ENCODE measurements at regions not wholly inside any gene's neighbourhood (a gene's known extent, or its start where the extent isn't known, plus 50 kb on each side); places are given as distances from the start of the nearest gene placed in this dataset.

DNA sequence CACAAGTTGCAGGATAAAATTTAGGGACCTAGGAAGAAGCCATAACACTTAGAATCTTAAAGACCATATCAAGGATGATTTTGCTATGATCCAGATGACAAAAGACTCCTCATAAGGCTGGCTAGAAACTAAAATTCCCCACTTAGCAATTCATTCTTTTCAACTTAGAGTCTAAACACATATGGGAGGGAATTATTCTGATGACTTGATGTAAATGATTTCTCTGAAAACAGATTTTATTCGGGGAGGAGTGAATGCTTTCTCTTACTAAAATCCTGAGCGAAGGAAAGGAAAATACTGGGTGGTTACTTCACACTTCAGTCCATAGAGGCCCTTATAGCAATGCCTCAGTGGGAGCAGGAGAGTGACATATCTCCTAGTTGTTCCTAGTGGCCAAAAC is 138.7 kb upstream of the SORCS1 start:
- DNase-seq (ENCODE audit: low read depth) = no peak

DNA sequence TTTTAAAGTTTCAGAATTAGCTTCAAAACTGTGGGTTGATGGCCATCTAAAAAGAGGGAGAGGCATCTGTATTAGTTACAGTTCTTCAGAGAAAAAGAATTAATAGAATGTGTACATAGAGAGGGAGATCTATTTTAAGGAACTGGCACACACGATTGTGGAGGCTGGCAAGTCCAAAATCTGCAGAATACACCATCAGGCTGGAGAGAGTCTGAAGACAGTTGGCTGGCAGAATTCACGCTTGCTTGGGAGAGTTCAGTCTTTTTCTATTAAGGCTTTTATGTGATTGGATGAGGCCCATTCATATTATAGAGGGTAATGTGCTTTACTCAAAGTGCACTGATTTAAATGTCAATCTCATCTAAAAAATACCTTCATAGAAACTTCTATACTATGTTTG is 135.1 kb upstream of the SORCS1 start:
- no peak for DNase-seq (ENCODE audit: low read depth)

GRCh38 chr10:107284187-107284586 is 119.7 kb upstream of the SORCS1 start:
- DNase-seq (ENCODE audit: low read depth) = no peak

DNA sequence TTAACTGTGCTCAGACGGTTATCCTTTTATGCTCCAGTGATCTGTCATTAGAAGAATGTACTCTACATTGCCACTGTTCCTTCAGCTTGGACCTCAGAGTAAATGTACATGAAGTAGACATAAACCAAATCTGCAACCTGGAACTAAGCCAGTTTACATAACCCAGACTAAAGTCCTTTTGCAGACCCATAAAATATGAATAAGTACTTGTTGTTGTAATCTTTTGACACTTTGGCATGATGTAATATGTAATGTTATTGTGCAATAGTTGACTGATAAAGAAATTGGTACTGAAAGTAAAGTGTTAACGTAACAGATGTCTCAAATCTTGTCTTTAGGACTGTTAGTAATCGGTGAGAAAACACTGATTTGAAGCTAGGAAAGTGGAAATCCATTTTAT is 115.8 kb upstream of the SORCS1 start:
- DNase-seq (ENCODE audit: low read depth) = no peak

DNA sequence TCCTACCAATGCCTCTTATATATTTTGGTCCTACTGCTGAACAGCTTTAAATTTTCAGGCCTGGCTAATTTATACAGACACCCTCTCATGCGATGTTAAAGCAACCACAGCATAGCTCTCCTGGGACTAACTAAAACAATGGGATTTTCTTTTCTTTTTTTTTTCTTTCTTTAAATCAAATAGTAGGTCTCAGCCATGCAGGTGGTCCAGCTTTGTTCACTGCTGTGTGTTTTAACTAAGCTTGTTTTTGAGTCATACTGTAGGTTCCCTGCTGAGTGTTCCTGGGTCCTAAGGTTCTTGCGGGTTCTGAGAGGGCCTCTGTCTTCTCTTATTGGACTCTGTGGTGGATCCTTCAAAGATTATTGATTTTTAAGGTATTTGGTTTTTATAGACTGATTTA is 113.1 kb upstream of the SORCS1 start:
- no peak for DNase-seq (ENCODE audit: low read depth)

GRCh38 chr10:107275806-107276205 is 111.3 kb upstream of the SORCS1 start:
- DNase-seq (ENCODE audit: low read depth) = no peak

GRCh38 chr10:107269626-107270025 is 105.1 kb upstream of the SORCS1 start:
- no peak for DNase-seq (ENCODE audit: low read depth)

DNA sequence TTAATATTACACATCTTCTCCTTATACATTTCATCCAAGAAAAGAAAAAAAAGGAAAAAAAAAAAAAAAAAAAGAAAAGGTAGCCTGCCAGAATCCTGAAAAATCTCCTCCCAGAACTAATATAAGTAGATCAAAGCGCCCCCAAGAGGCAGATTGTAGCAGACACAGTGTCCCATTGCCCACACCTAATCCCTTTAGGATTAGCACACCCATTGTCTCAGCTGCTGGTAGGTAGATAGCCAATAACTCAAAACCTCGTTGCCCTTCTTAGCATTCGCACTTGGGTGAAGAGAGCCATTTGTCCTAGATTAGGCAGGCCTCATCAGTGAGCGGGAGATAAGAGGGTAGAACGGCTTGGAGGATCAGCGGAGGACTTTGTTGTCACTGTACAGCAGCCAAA is 100.2 kb upstream of the SORCS1 start:
- DNase-seq (ENCODE audit: low read depth) = no peak

GRCh38 chr10:107244122-107244521 is 79.6 kb upstream of the SORCS1 start:
- DNase-seq (ENCODE audit: low read depth) = no peak

GRCh38 chr10:107238275-107238674 is 73.8 kb upstream of the SORCS1 start:
- no peak for DNase-seq (ENCODE audit: low read depth)

DNA sequence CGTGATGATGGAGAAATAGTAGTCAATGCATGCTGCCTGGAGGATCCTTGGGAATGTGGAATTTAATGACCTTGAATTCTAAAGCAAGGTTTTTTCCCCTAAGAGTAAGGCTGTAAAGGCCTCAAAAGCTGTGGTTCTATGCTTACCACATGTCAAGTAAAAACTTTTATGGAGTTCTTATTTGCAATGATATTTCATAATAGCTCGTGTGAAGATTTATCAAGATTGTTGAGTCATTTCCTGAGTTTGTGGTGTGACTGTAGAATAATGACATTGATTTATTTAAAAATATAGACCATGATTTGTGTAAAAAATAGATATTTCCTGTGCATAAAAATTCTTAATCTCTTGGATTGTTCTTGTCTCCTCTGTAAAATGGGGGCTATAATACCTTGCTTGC is 67.5 kb upstream of the SORCS1 start:
- no peak for DNase-seq (ENCODE audit: low read depth)

GRCh38 chr10:107230887-107231286 is 66.4 kb upstream of the SORCS1 start:
- no peak for DNase-seq (ENCODE audit: low read depth)

DNA sequence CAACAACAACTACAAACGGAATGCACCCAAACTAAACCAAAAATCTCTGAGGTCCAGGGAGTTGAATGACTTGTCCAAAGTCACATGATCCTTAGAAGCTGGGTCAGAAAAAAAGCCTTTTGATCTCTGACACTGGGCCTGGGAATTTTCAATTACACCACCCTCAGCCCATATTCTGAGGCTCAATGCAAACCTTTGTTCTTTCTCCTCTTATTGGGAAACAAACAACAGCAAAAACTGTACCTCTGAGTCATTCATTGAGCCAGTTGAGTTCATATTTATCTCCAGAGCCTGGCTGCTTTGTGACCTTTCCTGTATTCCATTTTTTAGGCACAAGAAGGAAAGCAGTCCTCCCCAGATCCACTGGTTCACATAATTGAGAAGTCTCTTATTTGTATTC is 51.2 kb upstream of the SORCS1 start:
- no peak for DNase-seq (ENCODE audit: low read depth)
